Kidney (tissue), 13 donors: ENCODE measurements at regions not wholly inside any gene's neighbourhood (a gene's known extent, or its start where the extent isn't known, plus 50 kb on each side); places are given as distances from the start of the nearest gene placed in this dataset.

Experiments used
- DNase-seq, 5 donors: peaks; one replicate each; pipeline ENCODE4 v3.0.0-alpha.2; 2013 to 2020
- FAIRE-seq: peaks from 2 replicates; lab custom pipeline; 2012; peaks lifted over from hg19 to GRCh38; lab: Jason Lieb, UNC
- H3K27ac ChIP-seq, 2 donors: one replicate each; pipeline ENCODE4 v1.7.0; 2013; ENCODE audit warnings: low read depth in 2 of 2, low read length in 2 of 2, inconsistent platforms in 1 of 2
- H3K27me3 ChIP-seq: one replicate; pipeline ENCODE4 v1.7.1; 2013; ENCODE audit warnings: low read length, inconsistent platforms; ENCODE audit not compliant: control insufficient read depth, insufficient read depth
- H3K36me3 ChIP-seq, 3 donors: one replicate each; pipeline versions ENCODE4 v1.7.0 to v1.7.1; 2013; ENCODE audit warnings: low read length in 3 of 3, control low read depth in 1 of 3, inconsistent platforms in 1 of 3; ENCODE audit not compliant: insufficient read depth in 3 of 3, control insufficient read depth in 2 of 3
- H3K4me1 ChIP-seq, 3 donors: one replicate each; pipeline versions ENCODE4 v1.7.0 to v1.7.1; 2013; ENCODE audit warnings: low read length in 3 of 3, inconsistent platforms in 1 of 3, low read depth in 1 of 3; ENCODE audit not compliant: control insufficient read depth in 2 of 3, insufficient read depth in 2 of 3
- H3K4me3 ChIP-seq, 3 donors: one replicate each; pipeline versions ENCODE4 v1.7.0 to v1.8.1; 2013; ENCODE audit warnings: low read length in 3 of 3, control low read depth in 1 of 3, inconsistent platforms in 1 of 3
- H3K9ac ChIP-seq, 3 donors: one replicate each; pipeline versions ENCODE4 v1.7.0 to v1.7.1; 2013; ENCODE audit warnings: low read length in 3 of 3, control low read depth in 1 of 3, inconsistent platforms in 1 of 3
- H3K9me3 ChIP-seq, 3 donors: one replicate each; pipeline versions ENCODE4 v1.7.0 to v1.7.1; 2013; ENCODE audit warnings: low read length in 3 of 3, control low read depth in 1 of 3, inconsistent platforms in 1 of 3; ENCODE audit not compliant: control insufficient read depth in 2 of 3, insufficient read depth in 1 of 3
- CTCF ChIP-seq: IDR thresholded peaks from 3 replicates; pipeline ENCODE4 v1.5.1; 2012; ENCODE audit warnings: mild to moderate bottlenecking, moderate library complexity, borderline replicate concordance; ENCODE audit not compliant: insufficient read depth; ENCODE audit errors: extremely low read depth
- intact Hi-C: fragments of 100-400 bp; cut with DNase I; formaldehyde crosslinking; loops from one replicate; pipeline ENCODE4 v1.11.1; 2022
- donor health status: control.
- donor health status: control.
- donor health status: control.
- donor health status: control.
- donor health status: control.
- donor health status: DM: yes; HTN: yes; CAD: no.
- donor health status: Normal renal cell carcinoma (clear cell type).

- DNase-seq (peak in 2 of 5 donors; percentile 27 to 57), FAIRE-seq (no peak)
- peaks cover 0 to 3% (median 0%) of the 10 kb centered on the region in 3 donors for H3K4me1 ChIP-seq
- intact Hi-C loops: no loop called here
- H3K4me3 ChIP-seq: no peak overlapping the region
- no peak overlapping the region for H3K9ac ChIP-seq
- no peaks in the 10 kb centered on the region for H3K36me3 ChIP-seq
- no peaks in the 10 kb centered on the region for H3K9me3 ChIP-seq
- H3K27ac ChIP-seq: no peak overlapping the region
- no peak for TF ChIP-seq CTCF
- no peaks in the 10 kb centered on the region for H3K27me3 ChIP-seq
Observed at GRCh38 chr5:123671711-123672456, 159.9 kb downstream of the CSNK1G3 start.

DNA sequence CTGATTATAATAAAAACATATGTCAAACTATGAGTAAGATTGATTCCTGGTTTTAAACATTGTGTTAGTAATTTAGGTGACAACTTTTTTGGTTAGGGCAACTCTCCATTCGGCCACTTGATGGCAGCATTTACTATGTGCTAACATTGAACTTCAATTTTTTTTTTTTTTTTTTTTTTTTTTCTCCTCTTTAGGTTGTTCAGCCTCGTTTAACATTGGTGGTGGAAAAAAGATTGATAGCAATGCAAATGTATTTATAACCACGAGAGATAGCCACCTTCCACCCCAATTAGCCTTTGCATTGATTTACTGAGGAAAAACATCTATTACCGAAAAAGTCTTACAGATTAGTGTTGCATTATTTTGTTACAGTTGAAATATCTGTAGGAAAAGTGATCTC, 159.1 kb downstream of the CSNK1G3 start:
- intact Hi-C loops: no loop called here
- DNase-seq: peak in 4 of 5 donors; percentile 44 to 83 (median 68)

More for the DNA sequence above, 159.1 kb downstream of the CSNK1G3 start:
- TF ChIP-seq CTCF: peak; percentile 71
- peak; percentile 93 for FAIRE-seq
- Histone ChIP-seq H3K9ac (no peak overlapping the region), H3K27me3 (no peaks in the 10 kb centered on the region), H3K36me3 (no peaks in the 10 kb centered on the region), H3K27ac (no peak overlapping the region), H3K4me3 (no peak overlapping the region), H3K4me1 (peaks cover 0 to 3% (median 0%) of the 10 kb centered on the region in 3 donors), H3K9me3 (no peaks in the 10 kb centered on the region)
